SU-DHL-6 (cell line): ENCODE measurements at regions not wholly inside any gene's neighbourhood (a gene's known extent, or its start where the extent isn't known, plus 50 kb on each side); places are given as distances from the start of the nearest gene placed in this dataset.

Source experiments
- H2AFZ ChIP-seq: fragments of 200-600 bp; sonication (generic); 2 replicates; pipeline ENCODE4 v1.6.1; 2014; ENCODE audit warnings: low read depth, mild to moderate bottlenecking, moderate library complexity, mixed read lengths, antibody characterized with exemption, low read length; ENCODE audit not compliant: severe bottlenecking
- H3F3A ChIP-seq: fragments of 200-600 bp; shearing (Covaris generic); 2 replicates; pipeline ENCODE4 v1.6.0; 2016; ENCODE audit warnings: antibody characterized with exemption, mild to moderate bottlenecking; ENCODE audit not compliant: insufficient read depth
- H3K27ac ChIP-seq: fragments of 200-600 bp; sonication (generic); 2 replicates; pipeline ENCODE4 v1.5.1; 2016; ENCODE audit warnings: low read depth, mild to moderate bottlenecking, low read length, moderate library complexity, mixed read lengths
- H3K27me3 ChIP-seq: fragments of 200-600 bp; sonication (generic), shearing (Covaris generic); 2 replicates; pipeline ENCODE4 v1.6.0; 2014; ENCODE audit warnings: mild to moderate bottlenecking, low read length
- H3K36me3 ChIP-seq: fragments of 200-600 bp; sonication (generic); 2 replicates; pipeline ENCODE4 v1.6.1; 2014; ENCODE audit warnings: mild to moderate bottlenecking, low read length, mixed read lengths
- H3K4me2 ChIP-seq: fragments of 300-600, 200-600 bp; shearing (Covaris generic), sonication (generic); 2 replicates; pipeline ENCODE4 v1.6.0; 2014; ENCODE audit warnings: low read length, low read depth, mild to moderate bottlenecking; ENCODE audit not compliant: poor library complexity, severe bottlenecking
- H3K4me3 ChIP-seq: fragments of 200-600 bp; sonication (generic); 2 replicates; pipeline ENCODE4 v1.5.1; 2014; ENCODE audit warnings: antibody characterized with exemption, low read length, mild to moderate bottlenecking, mixed read lengths; ENCODE audit not compliant: insufficient read depth, poor library complexity, severe bottlenecking
- H3K79me2 ChIP-seq: fragments of 200-600 bp; sonication (generic); 2 replicates; pipeline ENCODE4 v1.6.1; 2014; ENCODE audit warnings: mild to moderate bottlenecking, low read length, moderate library complexity; ENCODE audit not compliant: insufficient read depth
- H3K9ac ChIP-seq: fragments of 200-600 bp; sonication (generic); 2 replicates; pipeline ENCODE4 v1.7.0; 2014; ENCODE audit warnings: mild to moderate bottlenecking, low read length
- H3K9me2 ChIP-seq: fragments of 200-600 bp; sonication (generic); replicated peaks from 2 replicates; pipeline ENCODE4 v1.6.1; 2014; ENCODE audit warnings: low read length; ENCODE audit not compliant: insufficient read depth
- H3K9me3 ChIP-seq: fragments of 200-600 bp; sonication (generic); 2 replicates; pipeline ENCODE4 v1.6.1; 2014; ENCODE audit warnings: low read length, mixed read lengths; ENCODE audit not compliant: insufficient read depth
- H4K20me1 ChIP-seq: fragments of 200-600 bp; sonication (generic); 2 replicates; pipeline ENCODE4 v1.6.1; 2014; ENCODE audit warnings: low read depth, mild to moderate bottlenecking, antibody characterized with exemption, low read length, moderate library complexity, mixed read lengths
- CTCF ChIP-seq: fragments of 200-600 bp; sonication (generic); IDR thresholded peaks from one replicate; pipeline ENCODE4 v1.5.1; 2017; ENCODE audit warnings: antibody characterized with exemption, mild to moderate bottlenecking, low read length, moderate library complexity; ENCODE audit not compliant: insufficient read depth, poor library complexity, severe bottlenecking
- EZH2phosphoT487 ChIP-seq: fragments of 200-600 bp; sonication (generic), shearing (Covaris generic); conservative IDR thresholded peaks from 2 replicates; pipeline ENCODE4 v1.6.1; 2018; ENCODE audit warnings: mild to moderate bottlenecking, antibody characterized with exemption, low read length, moderate library complexity, mixed read lengths

- H3K9me3 ChIP-seq, result no peaks in the 10 kb centered on the region
- no peak overlapping the region for H2AFZ ChIP-seq
- no peak overlapping the region for H3K9ac ChIP-seq
- H3K79me2 ChIP-seq, result no peaks in the 10 kb centered on the region
- no peaks in the 10 kb centered on the region for H3F3A ChIP-seq
- no peaks in the 10 kb centered on the region for H4K20me1 ChIP-seq
- TF ChIP-seq EZH2phosphoT487 (no peak), CTCF (no peak)
- H3K27me3 ChIP-seq, result no peaks in the 10 kb centered on the region
- 0 out of 2 replicates have a peak, but pooled peaks cover 2% of the 10 kb centered on the region for H3K36me3 ChIP-seq
- H3K4me2 ChIP-seq, result no peak overlapping the region
- H3K9me2 ChIP-seq, result no peaks in the 10 kb centered on the region
- H3K27ac ChIP-seq, result no peak overlapping the region
- H3K4me3 ChIP-seq, result no peak overlapping the region
Measured at GRCh38 chr2:64221935-64222334, 77.7 kb upstream of the PELI1 start.

- no peak overlapping the region for H3K4me3 ChIP-seq
- no peaks in the 10 kb centered on the region for H3F3A ChIP-seq
- H3K27ac ChIP-seq, result no peak overlapping the region
- H3K27me3 ChIP-seq, result no peaks in the 10 kb centered on the region
- no peak overlapping the region for H3K4me2 ChIP-seq
- H3K36me3 ChIP-seq, result 0 out of 2 replicates have a peak, but pooled peaks cover 2% of the 10 kb centered on the region
- no peak overlapping the region for H2AFZ ChIP-seq
- no peaks in the 10 kb centered on the region for H3K79me2 ChIP-seq
- no peaks in the 10 kb centered on the region for H3K9me3 ChIP-seq
- TF ChIP-seq EZH2phosphoT487, result no peak
- H3K9ac ChIP-seq, result no peak overlapping the region
- no peaks in the 10 kb centered on the region for H4K20me1 ChIP-seq
- H3K9me2 ChIP-seq, result no peaks in the 10 kb centered on the region
Measured at GRCh38 chr2:64222351-64222750, 78.1 kb upstream of the PELI1 start.

DNA sequence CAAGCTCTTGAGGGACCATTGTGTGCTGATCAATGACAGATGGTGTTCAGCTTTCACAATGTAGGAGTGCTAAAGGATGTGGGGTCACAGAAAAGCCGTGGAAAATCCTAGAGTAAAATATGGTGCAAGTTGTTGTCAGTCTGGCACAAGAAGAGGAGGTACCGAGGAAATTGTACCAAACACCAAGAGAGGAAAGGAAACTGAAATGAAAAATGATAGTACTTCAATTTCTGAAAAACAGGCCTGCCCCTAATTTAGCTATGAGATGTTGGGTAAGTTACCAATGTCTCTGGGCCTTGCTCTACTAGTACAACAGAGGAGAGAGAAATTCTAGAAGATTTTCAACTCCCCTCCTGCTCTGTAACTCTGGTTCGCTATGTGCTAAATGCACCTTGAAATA lies 78.8 kb upstream of the PELI1 start:
- H3K79me2 ChIP-seq, result no peaks in the 10 kb centered on the region
- no peaks in the 10 kb centered on the region for H3K9me2 ChIP-seq
- no peaks in the 10 kb centered on the region for H4K20me1 ChIP-seq
- H3F3A ChIP-seq, result no peaks in the 10 kb centered on the region
- H3K4me3 ChIP-seq, result no peak overlapping the region
- H3K27me3 ChIP-seq, result no peaks in the 10 kb centered on the region
- no peak overlapping the region for H3K27ac ChIP-seq
- H2AFZ ChIP-seq, result no peak overlapping the region
- TF ChIP-seq CTCF (no peak), EZH2phosphoT487 (no peak)
- no peak overlapping the region for H3K9ac ChIP-seq
- no peaks in the 10 kb centered on the region for H3K9me3 ChIP-seq
- 0 out of 2 replicates have a peak, but pooled peaks cover 2% of the 10 kb centered on the region for H3K36me3 ChIP-seq
- no peak overlapping the region for H3K4me2 ChIP-seq

- no peak overlapping the region for H3K4me3 ChIP-seq
- H3K9me3 ChIP-seq, result no peaks in the 10 kb centered on the region
- H3K9me2 ChIP-seq, result no peaks in the 10 kb centered on the region
- H3F3A ChIP-seq, result no peaks in the 10 kb centered on the region
- no peaks in the 10 kb centered on the region for H3K27me3 ChIP-seq
- no peak for TF ChIP-seq EZH2phosphoT487
- no peak for TF ChIP-seq CTCF
- no peak overlapping the region for H3K9ac ChIP-seq
- H3K27ac ChIP-seq, result no peak overlapping the region
- H2AFZ ChIP-seq, result no peak overlapping the region
- no peaks in the 10 kb centered on the region for H3K79me2 ChIP-seq
- no peak overlapping the region for H3K4me2 ChIP-seq
- H4K20me1 ChIP-seq, result no peaks in the 10 kb centered on the region
- peaks cover 4% of the 10 kb centered on the region; the same call in 1 of the 2 replicates for H3K36me3 ChIP-seq
Measured at GRCh38 chr2:64225491-64225890, 81.3 kb upstream of the PELI1 start.
